A549 (cell line): ENCODE measurements at regions not wholly inside any gene's neighbourhood (a gene's known extent, or its start where the extent isn't known, plus 50 kb on each side); places are given as distances from the start of the nearest gene placed in this dataset.

ENCODE experiments used
- CBX2 ChIP-seq: fragments of 200-600 bp; sonication (generic); IDR thresholded peaks from 2 replicates; pipeline ENCODE4 v1.6.1; 2016; ENCODE audit warnings: low read depth, mild to moderate bottlenecking, borderline replicate concordance
- CTCF ChIP-seq: fragments of >200 bp; sonication (Bioruptor Twin); formaldehyde crosslinking; IDR thresholded peaks from 3 replicates; pipeline ENCODE4 v1.5.1; 2016
- ELK1 ChIP-seq: fragments of 150-350 bp; IDR thresholded peaks from 2 replicates; pipeline ENCODE4 v1.6.1; 2014; ENCODE audit warnings: low read depth, mild to moderate bottlenecking, low read length
- HOXA7 ChIP-seq: fragments of 250-450 bp; sonication (Bioruptor Pico); IDR thresholded peaks from 2 replicates; pipeline ENCODE4 v1.5.0; 2020; ENCODE audit warnings: mild to moderate bottlenecking, moderate library complexity
- MAX ChIP-seq: IDR thresholded peaks from 2 replicates; pipeline ENCODE4 v1.6.1; 2012
- PBX3 ChIP-seq: IDR thresholded peaks from 2 replicates; pipeline ENCODE4 v1.6.1; 2012
- POLR2AphosphoS2 ChIP-seq: conservative IDR thresholded peaks from 2 replicates; pipeline ENCODE4 v1.6.1; 2012; ENCODE audit warnings: low read length, improper control_type of control experiment, inconsistent platforms
- REST ChIP-seq: fragments of 200-600 bp; sonication (generic); IDR thresholded peaks from 2 replicates; pipeline ENCODE4 v1.6.1; 2016; ENCODE audit warnings: antibody characterized with exemption, mild to moderate bottlenecking, moderate library complexity
- USF2 ChIP-seq: fragments of 450-650 bp; IDR thresholded peaks from 2 replicates; pipeline ENCODE4 v1.6.1; 2014; ENCODE audit warnings: antibody characterized with exemption
- ZFP36 ChIP-seq: fragments of 450-650 bp; IDR thresholded peaks from 2 replicates; pipeline ENCODE4 v1.6.1; 2014; ENCODE audit warnings: borderline replicate concordance; ENCODE audit not compliant: partially characterized antibody
- ZNF302 ChIP-seq: fragments of 250-450 bp; sonication (Bioruptor Pico); IDR thresholded peaks from 2 replicates; pipeline ENCODE4 v1.9.0; 2021; ENCODE audit warnings: inconsistent platforms, mild to moderate bottlenecking, moderate library complexity

- TF ChIP-seq ZNF302 (CRISPR knock-in tag) = no peak
- no peak for TF ChIP-seq PBX3
- TF ChIP-seq CTCF = no peak
- TF ChIP-seq REST = no peak
- TF ChIP-seq ZFP36 = no peak
- no peak for TF ChIP-seq CBX2
- no peak for TF ChIP-seq HOXA7
- TF ChIP-seq ELK1 = no peak
- TF ChIP-seq USF2 = no peak
- no peak for TF ChIP-seq MAX
- TF ChIP-seq POLR2AphosphoS2 = no peak
Observed at GRCh38 chr3:159852266-159852665, 136.4 kb upstream of the IL12A start.
